Muscle layer of duodenum (tissue), 2 donors: ENCODE measurements at regions not wholly inside any gene's neighbourhood (a gene's known extent, or its start where the extent isn't known, plus 50 kb on each side); places are given as distances from the start of the nearest gene placed in this dataset.

ENCODE experiments used
- H3K27ac ChIP-seq: one replicate; pipeline ENCODE4 v1.7.0; 2013; ENCODE audit warnings: mild to moderate bottlenecking, low read length
- H3K27me3 ChIP-seq: one replicate; pipeline ENCODE4 v1.7.0; 2013; ENCODE audit warnings: low read depth, mild to moderate bottlenecking, control low read depth, low read length
- H3K36me3 ChIP-seq, 2 donors: one replicate each; pipeline ENCODE4 v1.7.0; 2013; ENCODE audit warnings: low read length in 2 of 2, control low read depth in 1 of 2, mild to moderate bottlenecking in 1 of 2; ENCODE audit not compliant: insufficient read depth in 2 of 2, control insufficient read depth in 1 of 2
- H3K4me1 ChIP-seq, 2 donors: one replicate each; pipeline ENCODE4 v1.7.0; 2013; ENCODE audit warnings: low read length in 2 of 2, mild to moderate bottlenecking in 2 of 2, control low read depth in 1 of 2, moderate library complexity in 1 of 2; ENCODE audit not compliant: insufficient read depth in 2 of 2, control insufficient read depth in 1 of 2
- H3K4me3 ChIP-seq, 2 donors: one replicate each; pipeline ENCODE4 v1.7.0; 2013; ENCODE audit warnings: low read length in 2 of 2, low read depth in 1 of 2, mild to moderate bottlenecking in 1 of 2
- H3K9me3 ChIP-seq, 2 donors: one replicate each; pipeline ENCODE4 v1.7.0; 2013; ENCODE audit warnings: low read length in 2 of 2, control low read depth in 1 of 2, mild to moderate bottlenecking in 1 of 2; ENCODE audit not compliant: control insufficient read depth in 1 of 2
- donor health status: healthy.

GRCh38 chr14:27006570-27006969 lies 408.7 kb upstream of the NOVA1 start:
- H3K36me3 ChIP-seq, result no peaks in the 10 kb centered on the region
- H3K4me1 ChIP-seq, result no peaks in the 10 kb centered on the region
- H3K4me3 ChIP-seq, result no peak overlapping the region
- H3K27ac ChIP-seq, result no peak overlapping the region
- no peaks in the 10 kb centered on the region for H3K27me3 ChIP-seq
- H3K9me3 ChIP-seq, result no peaks in the 10 kb centered on the region

GRCh38 chr14:27008187-27008586 lies 410.4 kb upstream of the NOVA1 start:
- no peak overlapping the region for H3K4me3 ChIP-seq
- H3K27me3 ChIP-seq, result no peaks in the 10 kb centered on the region
- no peaks in the 10 kb centered on the region for H3K9me3 ChIP-seq

GRCh38 chr14:27012641-27013040 lies 414.8 kb upstream of the NOVA1 start:
- no peaks in the 10 kb centered on the region for H3K9me3 ChIP-seq

More at GRCh38 chr14:27008187-27008586, 410.4 kb upstream of the NOVA1 start:
- Histone ChIP-seq H3K36me3 (no peaks in the 10 kb centered on the region), H3K27ac (no peak overlapping the region), H3K4me1 (no peaks in the 10 kb centered on the region)

GRCh38 chr14:27013678-27014077 lies 415.8 kb upstream of the NOVA1 start:
- H3K4me3 ChIP-seq, result no peak overlapping the region
- no peaks in the 10 kb centered on the region for H3K27me3 ChIP-seq
- no peaks in the 10 kb centered on the region for H3K4me1 ChIP-seq
- no peaks in the 10 kb centered on the region for H3K9me3 ChIP-seq
- H3K36me3 ChIP-seq, result no peaks in the 10 kb centered on the region
- H3K27ac ChIP-seq, result no peak overlapping the region

More at GRCh38 chr14:27012641-27013040, 414.8 kb upstream of the NOVA1 start:
- Histone ChIP-seq H3K36me3 (no peaks in the 10 kb centered on the region), H3K4me1 (no peaks in the 10 kb centered on the region), H3K4me3 (no peak overlapping the region), H3K27ac (no peak overlapping the region), H3K27me3 (no peaks in the 10 kb centered on the region)

GRCh38 chr14:27015065-27015464 lies 417.2 kb upstream of the NOVA1 start:
- Histone ChIP-seq H3K9me3 (no peaks in the 10 kb centered on the region), H3K27me3 (no peaks in the 10 kb centered on the region), H3K4me1 (no peaks in the 10 kb centered on the region), H3K27ac (no peak overlapping the region), H3K36me3 (no peaks in the 10 kb centered on the region), H3K4me3 (no peak overlapping the region)

- no peaks in the 10 kb centered on the region for H3K27me3 ChIP-seq
Measured at GRCh38 chr14:27025648-27026047, 427.8 kb upstream of the NOVA1 start.

GRCh38 chr14:27026097-27026496 lies 428.3 kb upstream of the NOVA1 start:
- Histone ChIP-seq H3K9me3 (no peaks in the 10 kb centered on the region), H3K4me1 (no peaks in the 10 kb centered on the region), H3K27me3 (no peaks in the 10 kb centered on the region), H3K4me3 (no peak overlapping the region), H3K27ac (no peak overlapping the region), H3K36me3 (no peaks in the 10 kb centered on the region)

More at GRCh38 chr14:27025648-27026047, 427.8 kb upstream of the NOVA1 start:
- H3K36me3 ChIP-seq, result no peaks in the 10 kb centered on the region
- H3K4me1 ChIP-seq, result no peaks in the 10 kb centered on the region
- H3K9me3 ChIP-seq, result no peaks in the 10 kb centered on the region
- no peak overlapping the region for H3K4me3 ChIP-seq
- no peak overlapping the region for H3K27ac ChIP-seq

- Histone ChIP-seq H3K9me3 (no peaks in the 10 kb centered on the region), H3K4me3 (no peak overlapping the region), H3K27ac (no peak overlapping the region), H3K4me1 (no peaks in the 10 kb centered on the region), H3K27me3 (no peaks in the 10 kb centered on the region), H3K36me3 (no peaks in the 10 kb centered on the region)
Measured at GRCh38 chr14:27040552-27040951, 442.7 kb upstream of the NOVA1 start.

GRCh38 chr14:27049701-27050100 lies 451.9 kb upstream of the NOVA1 start:
- Histone ChIP-seq H3K36me3 (no peaks in the 10 kb centered on the region), H3K27ac (no peak overlapping the region), H3K4me1 (no peaks in the 10 kb centered on the region)

GRCh38 chr14:27050208-27050607 lies 452.4 kb upstream of the NOVA1 start:
- H3K27me3 ChIP-seq, result no peaks in the 10 kb centered on the region
- no peaks in the 10 kb centered on the region for H3K4me1 ChIP-seq
- no peaks in the 10 kb centered on the region for H3K9me3 ChIP-seq
- H3K4me3 ChIP-seq, result no peak overlapping the region
- H3K27ac ChIP-seq, result no peak overlapping the region
- no peaks in the 10 kb centered on the region for H3K36me3 ChIP-seq

More at GRCh38 chr14:27049701-27050100, 451.9 kb upstream of the NOVA1 start:
- no peak overlapping the region for H3K4me3 ChIP-seq
- H3K9me3 ChIP-seq, result no peaks in the 10 kb centered on the region
- no peaks in the 10 kb centered on the region for H3K27me3 ChIP-seq

- Histone ChIP-seq H3K9me3 (no peaks in the 10 kb centered on the region), H3K4me3 (no peak overlapping the region), H3K4me1 (no peaks in the 10 kb centered on the region), H3K27ac (no peak overlapping the region), H3K36me3 (no peaks in the 10 kb centered on the region), H3K27me3 (no peaks in the 10 kb centered on the region)
Measured at GRCh38 chr14:27056586-27056985, 458.8 kb upstream of the NOVA1 start.

- no peaks in the 10 kb centered on the region for H3K36me3 ChIP-seq
- H3K9me3 ChIP-seq, result no peaks in the 10 kb centered on the region
- H3K27me3 ChIP-seq, result no peaks in the 10 kb centered on the region
- H3K4me1 ChIP-seq, result no peaks in the 10 kb centered on the region
- no peak overlapping the region for H3K4me3 ChIP-seq
- H3K27ac ChIP-seq, result no peak overlapping the region
Measured at GRCh38 chr14:27061299-27061698, 463.5 kb upstream of the NOVA1 start.
